CD1c-positive myeloid dendritic cell (primary cell): ENCODE measurements at regions not wholly inside any gene's neighbourhood (a gene's known extent, or its start where the extent isn't known, plus 50 kb on each side); places are given as distances from the start of the nearest gene placed in this dataset.
A peak's percentile ranks its signal among the peaks of the same experiment; 100 is the strongest.
"Not testable (repeated sequence)": the region's sequence is repeated elsewhere in the genome, so short reads cannot be mapped to it uniquely, and the experiment has no call there.

Experiments used
- DNase-seq: peaks from one replicate; pipeline ENCODE4 v3.0.0-alpha.2; 2016; ENCODE audit errors: extremely low spot score

GRCh38 chr12:94862421-94862820, 141.1 kb downstream of the NDUFA12 start:
- no peak for DNase-seq

- DNase-seq: no peak
Measured at GRCh38 chr12:94856324-94856723, 147.2 kb downstream of the NDUFA12 start.

GRCh38 chr12:94855853-94856252, 147.6 kb downstream of the NDUFA12 start:
- DNase-seq: no peak

GRCh38 chr12:94851396-94852028, 152.0 kb downstream of the NDUFA12 start:
- DNase-seq: no peak

DNA sequence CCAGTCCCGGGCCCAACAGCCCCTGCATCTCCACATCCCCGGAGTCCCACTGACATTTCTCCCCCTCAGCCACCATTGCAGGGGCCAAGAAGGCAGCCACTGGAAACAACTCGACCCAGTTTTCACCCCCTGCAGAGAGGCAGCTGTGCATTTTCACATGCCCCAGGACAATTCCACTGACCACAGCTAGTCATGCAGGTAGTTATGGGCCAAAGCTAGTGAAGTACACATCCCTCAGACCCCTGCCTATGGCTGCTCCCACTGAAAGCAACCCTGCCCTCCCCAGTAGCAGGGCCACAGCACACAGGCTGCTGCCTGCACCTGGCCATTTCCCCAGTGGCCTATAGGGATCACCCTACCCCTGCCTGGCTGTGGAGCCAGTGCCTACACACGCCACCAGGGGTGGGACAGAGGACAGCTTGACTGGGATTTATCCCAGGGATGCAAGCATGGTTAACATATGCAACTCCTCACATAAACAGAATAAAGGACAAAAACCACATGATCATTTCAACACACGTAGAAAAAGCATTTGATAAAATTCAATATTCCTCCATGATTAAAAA, 154.0 kb downstream of the NDUFA12 start:
- no peak for DNase-seq

DNA sequence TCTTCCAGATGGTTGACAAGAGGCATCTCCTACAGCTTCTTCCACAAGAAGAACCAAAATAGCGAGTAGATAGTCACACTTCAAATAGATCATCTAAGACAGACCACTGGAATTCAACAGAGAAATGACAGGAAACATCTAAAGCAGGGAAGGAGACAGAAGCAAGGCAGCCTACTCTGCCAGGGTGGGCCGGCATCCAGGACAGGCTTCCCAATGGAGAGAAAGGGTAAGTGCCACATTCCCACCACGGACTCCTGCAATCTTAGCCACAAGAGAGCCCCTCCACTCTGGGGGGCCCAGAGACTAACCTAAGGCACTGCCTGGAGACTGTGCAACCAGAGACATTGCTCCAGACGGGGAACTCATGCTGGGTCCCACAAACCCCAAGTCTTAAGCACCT, 154.5 kb downstream of the NDUFA12 start:
- DNase-seq: no peak

DNA sequence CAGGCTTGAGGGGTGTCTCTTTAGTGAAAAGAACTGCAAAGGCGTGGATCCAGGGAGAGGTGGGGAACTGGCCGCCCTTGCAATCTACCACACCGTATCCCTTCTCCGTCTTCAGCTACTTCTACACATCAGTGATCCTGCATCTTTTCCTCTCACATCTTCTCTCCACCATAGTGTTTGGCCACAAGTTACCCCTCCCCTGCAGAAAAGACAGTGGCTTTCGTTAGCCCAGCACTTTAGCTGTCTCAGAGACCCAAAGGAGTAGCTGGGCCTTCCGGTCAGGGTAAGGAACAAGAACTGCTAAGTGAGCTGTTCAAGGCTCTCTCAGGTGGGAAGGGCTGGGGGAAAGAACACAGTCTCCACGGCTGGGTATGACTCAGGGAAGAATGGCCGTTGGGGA, 158.4 kb downstream of the NDUFA12 start:
- no peak for DNase-seq

- DNase-seq: no peak
Measured at GRCh38 chr12:94844452-94844851, 159.0 kb downstream of the NDUFA12 start.

DNA sequence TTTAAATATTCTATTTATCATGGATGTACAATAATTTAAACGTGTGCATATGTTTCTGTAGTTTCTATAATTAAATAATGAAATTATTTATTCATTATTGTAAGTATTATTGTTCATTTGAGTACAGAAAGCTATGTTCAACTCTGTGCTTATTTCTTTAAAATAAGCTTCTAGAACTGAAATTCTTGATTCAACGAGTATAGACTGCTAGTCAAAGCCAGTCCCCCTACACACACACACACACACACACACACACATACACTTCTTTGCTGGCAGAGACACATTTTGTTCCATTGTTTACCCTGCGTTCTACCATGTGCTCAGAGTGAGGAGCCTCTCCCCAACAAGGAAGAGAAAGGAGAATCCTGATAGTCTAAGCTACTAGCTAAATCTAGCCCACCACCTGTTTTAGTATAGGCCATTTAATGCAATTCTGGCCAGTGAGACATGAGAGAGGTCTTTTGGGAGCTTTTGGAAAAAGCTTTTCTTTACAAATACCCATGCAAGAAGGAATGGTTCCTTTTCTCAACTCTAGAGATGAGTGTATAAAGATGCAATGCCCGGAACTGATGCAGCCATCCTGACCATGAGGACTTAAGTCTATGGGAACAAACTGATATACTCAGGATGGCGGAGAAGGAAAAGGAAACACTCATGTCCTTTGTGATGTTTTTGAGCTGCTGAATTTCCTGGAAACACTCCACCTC, 161.4 kb downstream of the NDUFA12 start:
- no peak for DNase-seq

DNA sequence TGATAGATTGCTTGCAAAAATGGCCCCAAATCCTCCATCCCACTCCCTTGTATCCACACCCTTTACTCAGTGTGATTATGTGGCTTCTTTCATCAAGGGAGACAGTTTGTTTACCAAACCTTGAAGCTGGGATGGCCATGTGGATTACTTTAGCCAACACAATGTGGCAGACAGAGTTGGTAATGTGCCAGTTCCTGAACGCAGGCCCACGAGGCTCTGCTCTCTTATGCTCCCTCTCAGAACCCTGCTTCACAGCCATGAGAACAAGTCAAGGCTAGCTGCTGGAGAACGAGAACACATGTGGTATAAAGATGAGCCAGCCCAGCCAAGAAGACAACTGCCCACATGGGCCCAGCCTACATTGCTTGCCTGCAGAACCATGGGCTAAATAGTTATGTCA, 162.3 kb downstream of the NDUFA12 start:
- DNase-seq: no peak

- no peak for DNase-seq
Measured at GRCh38 chr12:94839347-94839746, 164.2 kb downstream of the NDUFA12 start.

DNA sequence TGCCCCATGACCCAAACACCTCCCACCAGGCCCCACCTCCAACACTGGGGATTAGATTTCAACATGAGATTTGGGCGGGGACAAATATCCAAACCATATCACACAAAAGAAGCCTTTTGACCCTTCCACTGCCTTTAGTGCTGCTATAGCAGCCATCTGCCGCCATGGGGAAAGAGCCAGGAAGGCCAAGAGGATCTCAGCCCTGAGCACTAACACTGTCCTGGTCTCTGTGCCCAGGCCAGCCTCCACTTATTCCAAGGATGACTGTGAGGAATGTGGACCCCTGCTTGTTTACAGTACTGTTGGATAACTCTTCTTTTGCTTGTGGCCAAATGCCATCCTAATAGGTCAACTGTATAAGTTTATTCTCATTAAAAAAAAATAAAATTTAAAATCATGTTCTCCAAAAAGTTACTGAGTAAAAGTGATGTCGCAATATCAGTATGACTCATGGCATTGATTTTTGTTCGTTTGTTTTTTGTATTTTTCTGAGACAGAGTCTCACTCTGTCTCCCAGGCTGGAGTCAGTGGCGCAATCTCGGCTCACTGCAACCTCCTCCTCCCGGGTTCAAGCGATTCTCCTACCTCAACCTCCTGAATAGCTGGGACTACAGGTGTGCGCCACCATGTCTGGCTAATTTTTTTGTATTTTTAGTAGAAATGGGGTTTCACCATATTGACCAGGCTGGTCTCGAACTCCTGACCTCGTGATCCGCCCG, 166.4 kb downstream of the NDUFA12 start:
- DNase-seq: peak; percentile 20

DNA sequence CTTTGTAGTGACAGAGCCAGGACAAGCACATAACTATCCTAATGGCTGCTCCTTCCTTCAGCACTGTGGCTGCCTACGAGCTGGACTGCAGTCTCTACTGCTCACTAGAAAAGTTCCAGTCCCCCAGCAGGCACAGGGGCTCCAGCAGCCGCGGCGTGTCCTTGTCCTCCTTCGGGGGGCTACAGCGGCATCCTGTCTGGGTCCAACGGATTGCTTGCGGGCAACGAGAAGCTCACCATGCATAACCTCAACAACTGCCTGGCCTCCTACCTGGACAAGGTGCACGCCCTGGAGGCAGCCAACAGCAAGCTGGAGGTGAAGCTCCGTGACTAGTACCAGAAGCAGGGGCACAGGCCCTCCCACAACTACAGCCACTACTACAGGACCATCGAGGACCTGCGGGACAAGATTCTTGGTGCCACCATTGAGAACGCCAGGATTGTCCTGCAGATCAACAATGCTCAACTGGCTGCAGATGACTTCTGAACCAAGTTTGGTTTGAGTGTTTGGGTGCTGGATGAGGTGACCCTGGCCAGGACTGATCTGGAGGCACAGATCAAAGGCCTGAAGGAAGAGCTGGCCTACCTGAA, 169.4 kb downstream of the NDUFA12 start:
- no peak for DNase-seq

GRCh38 chr12:94832780-94833681, 170.5 kb downstream of the NDUFA12 start:
- DNase-seq: peak; percentile 18

DNA sequence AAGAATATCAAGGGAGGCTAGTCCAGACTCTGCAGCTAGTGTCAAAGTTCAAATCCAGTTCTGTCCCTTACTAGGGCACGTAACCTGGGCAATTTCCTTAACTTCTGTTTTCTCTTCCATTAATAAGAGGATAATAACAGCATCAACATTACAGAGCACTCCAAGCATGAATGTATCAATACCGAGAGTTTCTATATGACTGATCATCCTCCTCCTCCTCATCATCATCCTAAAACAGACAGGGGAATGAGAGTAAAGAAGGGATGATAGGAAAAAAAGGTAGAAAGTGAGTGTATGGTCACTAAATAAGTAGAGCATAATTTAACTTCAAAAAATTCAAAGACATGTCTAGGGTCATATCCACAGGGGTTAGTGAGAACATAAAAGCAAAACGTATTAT, 171.4 kb downstream of the NDUFA12 start:
- no peak for DNase-seq

DNA sequence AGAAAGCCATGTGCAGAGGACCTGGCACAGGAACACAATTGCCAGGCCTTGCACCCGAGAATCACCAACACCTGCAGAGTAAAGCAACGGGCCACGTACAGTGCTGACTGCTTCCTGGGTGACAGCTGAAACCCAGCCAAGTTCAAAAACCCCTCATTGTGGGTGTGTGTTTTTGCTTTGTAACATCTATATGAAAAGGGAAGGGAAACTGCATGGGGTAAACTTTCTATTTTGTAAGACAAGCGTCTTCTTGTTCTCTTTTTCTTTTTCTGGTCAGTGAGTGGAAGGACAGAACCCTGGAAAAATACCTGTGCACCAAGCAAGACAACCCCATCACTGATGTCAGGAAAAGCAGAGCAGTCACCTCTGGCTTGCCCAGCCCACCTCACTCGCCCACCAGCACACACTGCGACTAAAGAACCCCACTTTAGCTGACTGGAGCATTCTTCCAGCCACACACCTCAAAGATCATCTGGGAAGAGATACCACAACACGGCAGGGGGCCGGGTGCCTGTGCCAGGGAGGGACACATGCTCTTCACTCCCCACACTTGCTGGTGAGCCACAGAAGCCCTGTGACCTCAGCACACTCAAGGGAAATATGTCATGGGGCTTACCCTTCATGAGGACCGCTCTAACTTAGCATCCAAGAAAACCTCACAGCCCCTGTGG, 172.3 kb downstream of the NDUFA12 start:
- DNase-seq: peak; percentile 78

- DNase-seq: no peak
Measured at GRCh38 chr12:94829552-94829951, 173.9 kb downstream of the NDUFA12 start.

GRCh38 chr12:94819011-94819410, 168.7 kb upstream of the TMCC3 start:
- no peak for DNase-seq

DNA sequence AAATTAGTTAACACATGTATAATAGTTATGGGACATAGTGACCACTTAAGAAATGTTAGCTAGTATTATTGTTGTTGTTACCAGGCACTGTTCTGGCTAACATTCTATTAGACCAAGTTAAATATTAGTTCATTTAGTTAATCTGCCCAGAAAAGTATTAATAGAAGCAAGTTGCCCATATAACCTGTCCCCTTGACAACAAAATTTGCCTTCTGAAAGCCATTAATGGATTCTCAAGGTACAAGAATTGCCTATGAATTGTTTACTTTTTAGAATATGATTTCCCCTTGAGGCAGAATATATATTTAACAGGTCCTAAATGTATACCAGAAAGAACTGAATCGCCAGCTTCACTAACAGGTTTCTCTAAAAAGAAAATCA, 167.3 kb upstream of the TMCC3 start:
- DNase-seq: no peak

- not testable (repeated sequence) for DNase-seq
Measured at GRCh38 chr12:94817201-94817600, 166.8 kb upstream of the TMCC3 start.

DNA sequence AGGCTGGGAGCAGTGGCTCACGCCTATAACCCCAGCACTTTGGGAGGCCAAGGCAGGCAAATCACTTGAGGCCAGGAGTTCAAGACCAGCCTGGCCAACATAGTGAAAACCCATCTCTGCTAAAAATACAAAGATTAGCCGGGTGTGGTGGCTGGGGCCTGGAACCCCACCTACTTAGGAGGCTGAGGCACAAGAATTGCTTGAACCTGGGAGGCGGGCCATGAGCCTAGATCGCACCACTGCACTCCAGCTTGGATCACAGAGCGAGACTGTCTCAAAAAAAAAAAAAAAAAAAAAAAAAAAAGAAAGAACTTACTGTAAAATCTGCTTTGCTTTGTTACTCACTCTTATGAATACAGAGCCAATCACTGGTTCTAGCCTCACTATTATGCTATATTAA, 166.4 kb upstream of the TMCC3 start:
- not testable (repeated sequence) for DNase-seq
